Ishikawa (cell line): ENCODE measurements at regions not wholly inside any gene's neighbourhood (a gene's known extent, or its start where the extent isn't known, plus 50 kb on each side); places are given as distances from the start of the nearest gene placed in this dataset.

Experiments used
- CEBPB ChIP-seq: IDR thresholded peaks from 2 replicates; pipeline ENCODE4 v1.6.1; 2012
- CREB1 ChIP-seq: IDR thresholded peaks from 2 replicates; pipeline ENCODE4 v1.6.1; 2012; ENCODE audit warnings: low read depth
- EGR1 ChIP-seq: IDR thresholded peaks from 2 replicates; pipeline ENCODE4 v1.6.1; 2012
- EP300 ChIP-seq: IDR thresholded peaks from 2 replicates; pipeline ENCODE4 v1.6.1; 2012; ENCODE audit warnings: borderline replicate concordance
- FOXM1 ChIP-seq: IDR thresholded peaks from 2 replicates; pipeline ENCODE4 v1.6.1; 2012; ENCODE audit warnings: low read depth, borderline replicate concordance
- NFIC ChIP-seq: IDR thresholded peaks from 2 replicates; pipeline ENCODE4 v1.6.1; 2012
- RAD21 ChIP-seq: IDR thresholded peaks from 2 replicates; pipeline ENCODE4 v1.6.1; 2012; ENCODE audit warnings: low read depth
- TAF1 ChIP-seq: IDR thresholded peaks from 2 replicates; pipeline ENCODE4 v1.6.1; 2012; ENCODE audit warnings: low read depth, mild to moderate bottlenecking
- TCF12 ChIP-seq: IDR thresholded peaks from 2 replicates; pipeline ENCODE4 v1.6.1; 2012; ENCODE audit warnings: low read depth
- TEAD4 ChIP-seq: IDR thresholded peaks from 2 replicates; pipeline ENCODE4 v1.6.1; 2012
- YY1 ChIP-seq: IDR thresholded peaks from 2 replicates; pipeline ENCODE4 v1.6.1; 2012; ENCODE audit warnings: low read depth
- ZBTB7A ChIP-seq: IDR thresholded peaks from 2 replicates; pipeline ENCODE4 v1.6.1; 2012; ENCODE audit warnings: low read depth
- TF ChIP-seq, protein P1 (sequence below): IDR thresholded peaks from 2 replicates; pipeline ENCODE4 v1.6.1; 2012
- TF ChIP-seq, protein P2 (sequence below): IDR thresholded peaks from 2 replicates; pipeline ENCODE4 v1.6.1; 2012; ENCODE audit warnings: low read depth, mild to moderate bottlenecking
- TF ChIP-seq, protein P3 (sequence below): IDR thresholded peaks from 2 replicates; pipeline ENCODE4 v1.6.1; 2012

DNA sequence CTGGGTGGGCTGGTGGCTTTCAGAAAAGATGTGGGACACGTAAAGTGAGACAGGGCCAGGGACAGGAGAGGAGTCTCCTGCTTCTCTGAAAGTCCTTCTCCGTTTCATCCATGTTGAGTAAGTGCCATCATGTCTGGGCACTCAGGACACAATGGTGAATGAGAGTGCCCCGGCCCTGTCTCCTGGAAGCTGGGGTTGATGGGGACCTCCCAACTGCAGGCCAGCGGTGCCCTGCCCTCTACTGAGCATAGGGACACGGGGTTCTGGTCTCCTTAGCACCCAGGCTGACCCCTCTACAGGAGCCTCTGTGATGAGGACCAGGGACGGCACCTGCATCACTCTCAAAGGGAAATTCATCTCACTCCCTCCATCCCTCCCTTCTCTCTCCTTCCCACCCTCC lies 772.3 kb downstream of the BRD1 start:
- TF ChIP-seq, protein P1, sequence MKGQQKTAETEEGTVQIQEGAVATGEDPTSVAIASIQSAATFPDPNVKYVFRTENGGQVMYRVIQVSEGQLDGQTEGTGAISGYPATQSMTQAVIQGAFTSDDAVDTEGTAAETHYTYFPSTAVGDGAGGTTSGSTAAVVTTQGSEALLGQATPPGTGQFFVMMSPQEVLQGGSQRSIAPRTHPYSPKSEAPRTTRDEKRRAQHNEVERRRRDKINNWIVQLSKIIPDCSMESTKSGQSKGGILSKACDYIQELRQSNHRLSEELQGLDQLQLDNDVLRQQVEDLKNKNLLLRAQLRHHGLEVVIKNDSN = no peak
- TF ChIP-seq TCF12 (no peak), EGR1 (no peak), FOXM1 (no peak)

DNA sequence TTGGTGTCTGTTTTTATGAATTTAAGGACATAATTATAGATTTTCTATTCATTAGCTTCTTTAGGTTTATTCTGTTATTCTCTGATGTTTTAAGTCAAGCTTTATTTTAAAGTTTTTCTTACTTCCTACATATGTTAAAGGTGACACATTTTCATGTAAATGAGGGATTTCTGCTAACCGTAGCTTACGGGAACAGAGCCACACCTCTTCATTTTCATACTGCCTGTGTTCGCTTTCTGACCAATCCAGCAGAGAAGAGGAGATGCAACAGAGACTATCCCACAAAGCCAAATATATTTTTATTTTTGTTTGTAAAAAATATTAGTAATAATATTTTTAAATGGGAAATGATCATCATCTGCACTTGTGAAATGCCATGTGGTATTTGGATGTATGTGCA lies 774.1 kb downstream of the BRD1 start:
- TF ChIP-seq, protein P2, sequence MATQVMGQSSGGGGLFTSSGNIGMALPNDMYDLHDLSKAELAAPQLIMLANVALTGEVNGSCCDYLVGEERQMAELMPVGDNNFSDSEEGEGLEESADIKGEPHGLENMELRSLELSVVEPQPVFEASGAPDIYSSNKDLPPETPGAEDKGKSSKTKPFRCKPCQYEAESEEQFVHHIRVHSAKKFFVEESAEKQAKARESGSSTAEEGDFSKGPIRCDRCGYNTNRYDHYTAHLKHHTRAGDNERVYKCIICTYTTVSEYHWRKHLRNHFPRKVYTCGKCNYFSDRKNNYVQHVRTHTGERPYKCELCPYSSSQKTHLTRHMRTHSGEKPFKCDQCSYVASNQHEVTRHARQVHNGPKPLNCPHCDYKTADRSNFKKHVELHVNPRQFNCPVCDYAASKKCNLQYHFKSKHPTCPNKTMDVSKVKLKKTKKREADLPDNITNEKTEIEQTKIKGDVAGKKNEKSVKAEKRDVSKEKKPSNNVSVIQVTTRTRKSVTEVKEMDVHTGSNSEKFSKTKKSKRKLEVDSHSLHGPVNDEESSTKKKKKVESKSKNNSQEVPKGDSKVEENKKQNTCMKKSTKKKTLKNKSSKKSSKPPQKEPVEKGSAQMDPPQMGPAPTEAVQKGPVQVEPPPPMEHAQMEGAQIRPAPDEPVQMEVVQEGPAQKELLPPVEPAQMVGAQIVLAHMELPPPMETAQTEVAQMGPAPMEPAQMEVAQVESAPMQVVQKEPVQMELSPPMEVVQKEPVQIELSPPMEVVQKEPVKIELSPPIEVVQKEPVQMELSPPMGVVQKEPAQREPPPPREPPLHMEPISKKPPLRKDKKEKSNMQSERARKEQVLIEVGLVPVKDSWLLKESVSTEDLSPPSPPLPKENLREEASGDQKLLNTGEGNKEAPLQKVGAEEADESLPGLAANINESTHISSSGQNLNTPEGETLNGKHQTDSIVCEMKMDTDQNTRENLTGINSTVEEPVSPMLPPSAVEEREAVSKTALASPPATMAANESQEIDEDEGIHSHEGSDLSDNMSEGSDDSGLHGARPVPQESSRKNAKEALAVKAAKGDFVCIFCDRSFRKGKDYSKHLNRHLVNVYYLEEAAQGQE = no peak
- TF ChIP-seq NFIC (no peak), RAD21 (no peak), YY1 (no peak), FOXM1 (no peak), CEBPB (no peak)

DNA sequence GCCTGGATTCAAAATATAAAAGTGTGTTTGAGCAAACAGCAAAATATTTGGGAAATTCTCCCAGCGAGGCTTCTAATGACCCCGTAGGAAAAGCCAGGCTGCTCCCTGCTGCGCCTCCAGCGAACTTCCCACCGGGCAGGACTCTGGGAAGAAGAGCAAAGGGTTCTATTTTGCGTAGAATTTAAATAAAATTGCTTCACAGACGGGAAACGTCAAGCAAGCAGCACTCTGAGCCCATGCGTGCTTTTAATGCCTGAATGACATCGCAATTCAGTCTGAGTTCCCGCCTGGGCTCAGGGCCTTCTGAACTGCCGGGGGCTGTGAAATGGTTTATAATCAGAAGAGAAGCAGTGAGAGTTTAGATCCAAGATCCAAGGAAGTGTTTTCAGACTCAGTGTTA lies 775.1 kb downstream of the BRD1 start:
- TF ChIP-seq, protein P2 = no peak
- TF ChIP-seq RAD21 = no peak
- TF ChIP-seq CREB1 = no peak
- TF ChIP-seq YY1 = no peak
- no peak for TF ChIP-seq TAF1
- no peak for TF ChIP-seq FOXM1
- no peak for TF ChIP-seq EGR1
- TF ChIP-seq, protein P1 = no peak
- TF ChIP-seq TEAD4 = no peak
- no peak for TF ChIP-seq TCF12
- TF ChIP-seq NFIC = no peak
- no peak for TF ChIP-seq CEBPB
- TF ChIP-seq ZBTB7A = no peak
- TF ChIP-seq EP300 = no peak
- TF ChIP-seq, protein P3, sequence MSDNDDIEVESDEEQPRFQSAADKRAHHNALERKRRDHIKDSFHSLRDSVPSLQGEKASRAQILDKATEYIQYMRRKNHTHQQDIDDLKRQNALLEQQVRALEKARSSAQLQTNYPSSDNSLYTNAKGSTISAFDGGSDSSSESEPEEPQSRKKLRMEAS = no peak

DNA sequence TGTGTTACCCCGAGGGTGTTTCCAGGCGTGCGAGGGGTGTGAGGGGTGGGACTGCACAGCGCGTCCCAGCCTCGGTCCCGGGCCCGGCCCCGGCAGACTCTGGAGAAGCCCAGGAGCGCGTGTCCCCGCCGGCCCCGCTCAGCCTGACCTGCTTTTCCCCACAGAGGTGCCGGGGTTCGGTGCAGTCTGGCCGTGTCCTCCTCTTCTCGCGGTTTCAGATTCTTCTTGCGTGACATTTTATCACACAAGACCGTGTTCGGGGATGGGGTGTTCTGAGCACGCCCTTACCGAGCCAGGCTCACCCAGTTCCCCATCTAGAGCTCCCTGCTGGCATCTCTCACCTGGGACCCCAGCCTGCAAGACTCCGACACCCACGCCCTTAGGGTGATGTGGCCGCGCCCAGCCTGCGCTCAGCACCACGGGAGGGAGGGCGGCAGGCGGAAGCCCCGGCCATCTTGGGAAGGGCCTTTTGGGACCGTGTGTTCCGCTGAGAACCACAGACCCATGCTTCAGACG lies 775.6 kb downstream of the BRD1 start:
- TF ChIP-seq TAF1 (no peak), NFIC (no peak), ZBTB7A (no peak), RAD21 (no peak), EP300 (no peak), TCF12 (no peak), TEAD4 (no peak), YY1 (no peak), CREB1 (no peak), EGR1 (no peak)
- TF ChIP-seq, protein P1 = no peak
- TF ChIP-seq, protein P2 = no peak

DNA sequence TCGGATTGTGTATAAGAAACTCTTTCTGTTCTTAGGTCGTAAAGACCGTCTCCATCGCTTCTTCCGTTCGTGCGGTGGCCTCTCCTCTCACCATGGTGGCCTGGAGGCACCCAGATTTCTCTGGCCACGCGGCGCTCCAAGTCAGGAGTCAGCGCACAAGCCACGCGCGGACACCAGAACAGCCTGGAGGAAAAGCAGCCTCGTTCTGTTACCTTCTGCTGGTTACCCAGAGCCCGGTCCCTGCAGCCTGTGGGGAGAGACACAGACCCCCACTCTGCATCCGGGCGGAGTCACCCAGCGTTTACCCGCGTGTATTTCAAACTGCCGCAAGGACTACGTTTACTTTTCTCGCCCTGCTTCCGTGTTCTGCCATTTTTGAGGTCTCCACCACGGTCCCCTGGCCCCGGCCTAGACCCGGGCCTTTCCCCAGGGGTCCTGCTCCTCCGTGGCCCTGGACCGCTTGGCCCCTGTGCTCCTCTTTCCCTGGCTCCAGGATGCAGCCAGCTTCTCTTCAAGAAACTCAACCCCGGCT lies 776.1 kb downstream of the BRD1 start:
- TF ChIP-seq, protein P2 = no peak
- no peak for TF ChIP-seq EGR1
- no peak for TF ChIP-seq TCF12
- TF ChIP-seq, protein P1 = no peak
- TF ChIP-seq YY1 = no peak
- no peak for TF ChIP-seq CREB1
- TF ChIP-seq, protein P3 = no peak
- TF ChIP-seq RAD21 = no peak
- no peak for TF ChIP-seq EP300
- TF ChIP-seq TAF1 = no peak
- no peak for TF ChIP-seq FOXM1
